ENCODE measurements at regions not wholly inside any gene's neighbourhood (a gene's known extent, or its start where the extent isn't known, plus 50 kb on each side); places are given as distances from the start of the nearest gene placed in this dataset.

GRCh38 chr10:53107711-53108110 is 335.1 kb upstream of the MBL2 start:
- TF ChIP-seq YY1 (IDR thresholded peaks at IDR 0.05; ENCODE audit: extremely low read depth, insufficient replicate concordance, low read depth, low read length) (no peak), CTCF (IDR thresholded peaks at IDR 0.05 in 2 of 3, conservative IDR thresholded peaks at IDR 0.05 in 1 of 3; ENCODE audit: borderline replicate concordance in 1 of 3, insufficient read depth in 1 of 3, low read depth in 2 of 3, low read length in 2 of 3) (no peak)
